Prostate gland (tissue), 2 donors: ENCODE measurements at regions not wholly inside any gene's neighbourhood (a gene's known extent, or its start where the extent isn't known, plus 50 kb on each side); places are given as distances from the start of the nearest gene placed in this dataset.

ENCODE experiments used
- CTCF ChIP-seq, 4 experiments: fragments of 200-600 bp in 2 of 4; fragments of 450-650 bp in 2 of 4; sonication (generic) in 2 of 4; IDR thresholded peaks; 1 replicate in 3 of 4; 2 replicates in 1 of 4; pipeline ENCODE4 v1.5.1; 2016 to 2019; ENCODE audit warnings: antibody characterized with exemption in 4 of 4, mild to moderate bottlenecking in 2 of 4, moderate library complexity in 2 of 4
- POLR2A ChIP-seq: fragments of 450-650 bp; IDR thresholded peaks from one replicate; pipeline ENCODE4 v1.6.1; 2016; ENCODE audit warnings: antibody characterized with exemption, mild to moderate bottlenecking
- POLR2AphosphoS5 ChIP-seq: sonication (generic); formaldehyde crosslinking; IDR thresholded peaks from one replicate; pipeline ENCODE4 v1.6.1; 2017; ENCODE audit warnings: antibody characterized with exemption

GRCh38 chr2:8202132-8202531 is 479.7 kb upstream of the ID2 start:
- no peak for TF ChIP-seq POLR2A
- no peak for TF ChIP-seq CTCF (IDR thresholded peaks at IDR 0.05)
- TF ChIP-seq POLR2AphosphoS5 = no peak
